ENCODE measurements at regions not wholly inside any gene's neighbourhood (a gene's known extent, or its start where the extent isn't known, plus 50 kb on each side); places are given as distances from the start of the nearest gene placed in this dataset.
A peak's percentile ranks its signal among the peaks of the same experiment; 100 is the strongest.

- CTCF ChIA-PET, result interaction anchor here (0.6 kb wide), 1 partner anchor 131 kb away, joined by 3 read pairs; no protein-coding TSS in a partner anchor
Measured at GRCh38 chr13:30088312-30088855, 219.0 kb downstream of the KATNAL1 start.

GRCh38 chr13:30085087-30085486 is 222.3 kb downstream of the KATNAL1 start:
- POLR2A ChIA-PET, result interaction anchor here (1.1 kb wide), 1 partner anchor 150 kb away, joined by 3 read pairs; no protein-coding TSS in a partner anchor
- H3K4me3 ChIP-seq (ENCODE audit: low read depth, low read length), result no peak overlapping the region
- no peaks in the 10 kb centered on the region for H3K36me3 ChIP-seq (ENCODE audit: control insufficient read depth in 2 of 2, insufficient read depth in 1 of 2, low read length in 2 of 2)
- CTCF ChIA-PET, result interaction anchor here (0.8 kb wide), 1 partner anchor 30 kb away, joined by 3 read pairs; no protein-coding TSS in a partner anchor
- TF ChIP-seq GLI2 (tag by site-specific recombination; IDR thresholded peaks at IDR 0.05; ENCODE audit: borderline replicate concordance, low read depth) (no peak), ZNF148 (tag by site-specific recombination; IDR thresholded peaks at IDR 0.05; ENCODE audit: borderline replicate concordance) (no peak), SETDB1 (IDR thresholded peaks at IDR 0.05; ENCODE audit: insufficient read length, low read length) (peak; percentile 75)
- H3K4me1 ChIP-seq (ENCODE audit: control insufficient read depth, insufficient read depth, low read length), result no peaks in the 10 kb centered on the region
- H3K27ac ChIP-seq (ENCODE audit: extremely low read depth, low read depth, low read length), result no peak overlapping the region
- no peaks in the 10 kb centered on the region for H3K9me3 ChIP-seq (ENCODE audit: control insufficient read depth, insufficient read depth, low read depth, low read length)

More at GRCh38 chr13:30088312-30088855, 219.0 kb downstream of the KATNAL1 start:
- Histone ChIP-seq H3K4me1 (ENCODE audit: control insufficient read depth, insufficient read depth, low read length) (no peaks in the 10 kb centered on the region), H3K9me3 (ENCODE audit: control insufficient read depth, insufficient read depth, low read depth, low read length) (no peaks in the 10 kb centered on the region), H3K36me3 (ENCODE audit: control insufficient read depth in 2 of 2, insufficient read depth in 1 of 2, low read length in 2 of 2) (no peaks in the 10 kb centered on the region), H3K4me3 (ENCODE audit: low read depth, low read length) (no peak overlapping the region), H3K27ac (ENCODE audit: extremely low read depth, low read depth, low read length) (no peak overlapping the region)
- TF ChIP-seq ZNF830 (tag by site-specific recombination; IDR thresholded peaks at IDR 0.05; ENCODE audit: low read depth) (no peak), ZIC2 (tag by site-specific recombination; IDR thresholded peaks at IDR 0.05) (no peak), KLF10 (tag by site-specific recombination; IDR thresholded peaks at IDR 0.05) (no peak)
- POLR2A ChIA-PET, result no interaction called here

GRCh38 chr13:30082391-30082790 is 225.0 kb downstream of the KATNAL1 start:
- ChIA-PET POLR2A (no interaction called here), CTCF (no interaction called here)
- TF ChIP-seq ZNF202 (tag by site-specific recombination; IDR thresholded peaks at IDR 0.05; ENCODE audit: borderline replicate concordance), result no peak
- no peak for TF ChIP-seq ZNF521 (tag by site-specific recombination; IDR thresholded peaks at IDR 0.05)
- no peak for TF ChIP-seq ZNF26 (tag by site-specific recombination; IDR thresholded peaks at IDR 0.05)
- no peak for TF ChIP-seq SCRT2 (tag by site-specific recombination; IDR thresholded peaks at IDR 0.05)
- H3K9me3 ChIP-seq (ENCODE audit: control insufficient read depth, insufficient read depth, low read depth, low read length), result no peaks in the 10 kb centered on the region
- H3K4me3 ChIP-seq (ENCODE audit: low read depth, low read length), result no peak overlapping the region
- no peaks in the 10 kb centered on the region for H3K4me1 ChIP-seq (ENCODE audit: control insufficient read depth, insufficient read depth, low read length)
- H3K36me3 ChIP-seq (ENCODE audit: control insufficient read depth in 2 of 2, insufficient read depth in 1 of 2, low read length in 2 of 2), result no peaks in the 10 kb centered on the region
- H3K27ac ChIP-seq (ENCODE audit: extremely low read depth, low read depth, low read length), result no peak overlapping the region

- Histone ChIP-seq H3K36me3 (ENCODE audit: control insufficient read depth in 2 of 2, insufficient read depth in 1 of 2, low read length in 2 of 2) (no peaks in the 10 kb centered on the region), H3K9me3 (ENCODE audit: control insufficient read depth, insufficient read depth, low read depth, low read length) (no peaks in the 10 kb centered on the region), H3K27ac (ENCODE audit: extremely low read depth, low read depth, low read length) (no peak overlapping the region), H3K4me3 (ENCODE audit: low read depth, low read length) (no peak overlapping the region), H3K4me1 (ENCODE audit: control insufficient read depth, insufficient read depth, low read length) (no peaks in the 10 kb centered on the region)
- ChIA-PET CTCF (no interaction called here), POLR2A (no interaction called here)
- TF ChIP-seq ZIC2 (tag by site-specific recombination; IDR thresholded peaks at IDR 0.05), result no peak
Measured at GRCh38 chr13:30081331-30081730, 226.0 kb downstream of the KATNAL1 start.

- ChIA-PET CTCF (no interaction called here), POLR2A (no interaction called here)
- Histone ChIP-seq H3K27ac (ENCODE audit: extremely low read depth, low read depth, low read length) (no peak overlapping the region), H3K36me3 (ENCODE audit: control insufficient read depth in 2 of 2, insufficient read depth in 1 of 2, low read length in 2 of 2) (no peaks in the 10 kb centered on the region), H3K9me3 (ENCODE audit: control insufficient read depth, insufficient read depth, low read depth, low read length) (no peaks in the 10 kb centered on the region), H3K4me3 (ENCODE audit: low read depth, low read length) (no peak overlapping the region), H3K4me1 (ENCODE audit: control insufficient read depth, insufficient read depth, low read length) (no peaks in the 10 kb centered on the region)
- TF ChIP-seq ZNF394 (tag by site-specific recombination; IDR thresholded peaks at IDR 0.05; ENCODE audit: borderline replicate concordance) (no peak), SP2 (tag by site-specific recombination; IDR thresholded peaks at IDR 0.05) (no peak), ZNF280C (tag by site-specific recombination; IDR thresholded peaks at IDR 0.05) (no peak), ZNF473 (tag by site-specific recombination; IDR thresholded peaks at IDR 0.05) (no peak)
Measured at GRCh38 chr13:30079501-30079900, 227.8 kb downstream of the KATNAL1 start.
